SU-DHL-6 (cell line): ENCODE measurements at regions not wholly inside any gene's neighbourhood (a gene's known extent, or its start where the extent isn't known, plus 50 kb on each side); places are given as distances from the start of the nearest gene placed in this dataset.

Source experiments
- H2AFZ ChIP-seq: fragments of 200-600 bp; sonication (generic); 2 replicates; pipeline ENCODE4 v1.6.1; 2014; ENCODE audit warnings: low read depth, mild to moderate bottlenecking, moderate library complexity, mixed read lengths, antibody characterized with exemption, low read length; ENCODE audit not compliant: severe bottlenecking
- H3F3A ChIP-seq: fragments of 200-600 bp; shearing (Covaris generic); 2 replicates; pipeline ENCODE4 v1.6.0; 2016; ENCODE audit warnings: antibody characterized with exemption, mild to moderate bottlenecking; ENCODE audit not compliant: insufficient read depth
- H3K27ac ChIP-seq: fragments of 200-600 bp; sonication (generic); 2 replicates; pipeline ENCODE4 v1.5.1; 2016; ENCODE audit warnings: low read depth, mild to moderate bottlenecking, low read length, moderate library complexity, mixed read lengths
- H3K27me3 ChIP-seq: fragments of 200-600 bp; sonication (generic), shearing (Covaris generic); 2 replicates; pipeline ENCODE4 v1.6.0; 2014; ENCODE audit warnings: mild to moderate bottlenecking, low read length
- H3K36me3 ChIP-seq: fragments of 200-600 bp; sonication (generic); 2 replicates; pipeline ENCODE4 v1.6.1; 2014; ENCODE audit warnings: mild to moderate bottlenecking, low read length, mixed read lengths
- H3K4me2 ChIP-seq: fragments of 300-600, 200-600 bp; shearing (Covaris generic), sonication (generic); 2 replicates; pipeline ENCODE4 v1.6.0; 2014; ENCODE audit warnings: low read length, low read depth, mild to moderate bottlenecking; ENCODE audit not compliant: poor library complexity, severe bottlenecking
- H3K4me3 ChIP-seq: fragments of 200-600 bp; sonication (generic); 2 replicates; pipeline ENCODE4 v1.5.1; 2014; ENCODE audit warnings: antibody characterized with exemption, low read length, mild to moderate bottlenecking, mixed read lengths; ENCODE audit not compliant: insufficient read depth, poor library complexity, severe bottlenecking
- H3K79me2 ChIP-seq: fragments of 200-600 bp; sonication (generic); 2 replicates; pipeline ENCODE4 v1.6.1; 2014; ENCODE audit warnings: mild to moderate bottlenecking, low read length, moderate library complexity; ENCODE audit not compliant: insufficient read depth
- H3K9ac ChIP-seq: fragments of 200-600 bp; sonication (generic); 2 replicates; pipeline ENCODE4 v1.7.0; 2014; ENCODE audit warnings: mild to moderate bottlenecking, low read length
- H3K9me2 ChIP-seq: fragments of 200-600 bp; sonication (generic); replicated peaks from 2 replicates; pipeline ENCODE4 v1.6.1; 2014; ENCODE audit warnings: low read length; ENCODE audit not compliant: insufficient read depth
- H3K9me3 ChIP-seq: fragments of 200-600 bp; sonication (generic); 2 replicates; pipeline ENCODE4 v1.6.1; 2014; ENCODE audit warnings: low read length, mixed read lengths; ENCODE audit not compliant: insufficient read depth
- H4K20me1 ChIP-seq: fragments of 200-600 bp; sonication (generic); 2 replicates; pipeline ENCODE4 v1.6.1; 2014; ENCODE audit warnings: low read depth, mild to moderate bottlenecking, antibody characterized with exemption, low read length, moderate library complexity, mixed read lengths
- EZH2phosphoT487 ChIP-seq: fragments of 200-600 bp; sonication (generic), shearing (Covaris generic); conservative IDR thresholded peaks from 2 replicates; pipeline ENCODE4 v1.6.1; 2018; ENCODE audit warnings: mild to moderate bottlenecking, antibody characterized with exemption, low read length, moderate library complexity, mixed read lengths
- TF ChIP-seq, protein P1 (sequence below): fragments of 200-600 bp; sonication (generic); IDR thresholded peaks from one replicate; pipeline ENCODE4 v1.5.1; 2017; ENCODE audit warnings: antibody characterized with exemption, mild to moderate bottlenecking, low read length, moderate library complexity; ENCODE audit not compliant: insufficient read depth, poor library complexity, severe bottlenecking

DNA sequence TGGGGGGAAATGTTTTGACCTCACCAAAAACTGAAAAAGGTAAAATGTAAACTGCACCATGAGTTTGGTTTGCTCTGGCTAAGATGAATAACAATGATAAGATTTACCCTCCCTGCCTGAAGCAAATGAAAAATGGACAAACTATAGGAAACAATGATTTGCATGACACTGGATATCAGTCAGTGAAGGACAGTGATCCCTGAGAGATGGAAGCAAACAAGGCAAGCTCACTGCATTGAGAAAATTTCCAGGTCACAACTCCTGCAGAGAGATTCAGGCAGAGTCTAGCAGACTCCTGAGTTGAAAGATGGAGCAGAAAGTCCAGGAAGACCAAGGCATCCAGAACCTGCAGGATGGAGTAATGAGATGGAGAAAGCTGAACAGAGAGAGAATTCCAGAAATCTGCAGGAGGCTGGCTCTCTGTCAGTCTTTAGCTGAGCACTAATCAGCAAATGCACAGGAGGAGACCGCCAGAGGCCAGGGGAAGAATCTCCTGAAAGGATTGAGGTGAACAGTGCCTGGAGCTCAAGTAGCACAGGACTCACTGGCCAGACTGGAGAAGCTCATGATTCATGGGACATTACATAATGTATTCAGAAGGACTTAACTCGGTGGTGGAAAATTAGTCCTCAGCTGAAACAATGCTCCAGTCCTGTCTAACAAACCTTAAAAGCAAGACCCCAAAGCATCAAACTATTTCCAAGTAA is 51.2 kb upstream of the PALS2 start:
- Histone ChIP-seq H3K79me2 (no peaks in the 10 kb centered on the region), H2AFZ (no peak overlapping the region), H3K36me3 (no peaks in the 10 kb centered on the region), H3K27ac (no peak overlapping the region), H3K9ac (no peak overlapping the region), H3K9me2 (no peaks in the 10 kb centered on the region), H3K27me3 (0 out of 2 replicates have a peak, but pooled peaks cover 3% of the 10 kb centered on the region), H3F3A (no peaks in the 10 kb centered on the region), H3K4me3 (no peak overlapping the region), H3K9me3 (no peaks in the 10 kb centered on the region), H3K4me2 (no peak overlapping the region), H4K20me1 (no peaks in the 10 kb centered on the region)
- TF ChIP-seq, protein P1, sequence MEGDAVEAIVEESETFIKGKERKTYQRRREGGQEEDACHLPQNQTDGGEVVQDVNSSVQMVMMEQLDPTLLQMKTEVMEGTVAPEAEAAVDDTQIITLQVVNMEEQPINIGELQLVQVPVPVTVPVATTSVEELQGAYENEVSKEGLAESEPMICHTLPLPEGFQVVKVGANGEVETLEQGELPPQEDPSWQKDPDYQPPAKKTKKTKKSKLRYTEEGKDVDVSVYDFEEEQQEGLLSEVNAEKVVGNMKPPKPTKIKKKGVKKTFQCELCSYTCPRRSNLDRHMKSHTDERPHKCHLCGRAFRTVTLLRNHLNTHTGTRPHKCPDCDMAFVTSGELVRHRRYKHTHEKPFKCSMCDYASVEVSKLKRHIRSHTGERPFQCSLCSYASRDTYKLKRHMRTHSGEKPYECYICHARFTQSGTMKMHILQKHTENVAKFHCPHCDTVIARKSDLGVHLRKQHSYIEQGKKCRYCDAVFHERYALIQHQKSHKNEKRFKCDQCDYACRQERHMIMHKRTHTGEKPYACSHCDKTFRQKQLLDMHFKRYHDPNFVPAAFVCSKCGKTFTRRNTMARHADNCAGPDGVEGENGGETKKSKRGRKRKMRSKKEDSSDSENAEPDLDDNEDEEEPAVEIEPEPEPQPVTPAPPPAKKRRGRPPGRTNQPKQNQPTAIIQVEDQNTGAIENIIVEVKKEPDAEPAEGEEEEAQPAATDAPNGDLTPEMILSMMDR, result no peak
- TF ChIP-seq EZH2phosphoT487, result no peak
